ENCODE measurements at regions not wholly inside any gene's neighbourhood (a gene's known extent, or its start where the extent isn't known, plus 50 kb on each side); places are given as distances from the start of the nearest gene placed in this dataset.

GRCh38 chr12:102781117-102781516, 135.9 kb downstream of the PAH start:
- DNase-seq (ENCODE audit: low read depth), result no peak
- no peak overlapping the region for H3K4me3 ChIP-seq (ENCODE audit: low read depth, low read length)
- TF ChIP-seq CTCF (IDR thresholded peaks at IDR 0.05; ENCODE audit: insufficient read depth, low read depth, low read length), result no peak

- no peak overlapping the region for H3K4me3 ChIP-seq (ENCODE audit: low read depth, low read length)
- no peak for TF ChIP-seq CTCF (IDR thresholded peaks at IDR 0.05; ENCODE audit: insufficient read depth, low read depth, low read length)
- DNase-seq (ENCODE audit: low read depth), result no peak
Measured at GRCh38 chr12:102776041-102776440, 141.0 kb downstream of the PAH start.

- no peak overlapping the region for H3K4me3 ChIP-seq (ENCODE audit: low read depth, low read length)
- peak; percentile 87 for TF ChIP-seq CTCF (IDR thresholded peaks at IDR 0.05; ENCODE audit: insufficient read depth, low read depth, low read length)
- DNase-seq (ENCODE audit: low read depth), result peak; percentile 74
Measured at GRCh38 chr12:102769323-102769916, 147.6 kb downstream of the PAH start.

- no peak overlapping the region for H3K4me3 ChIP-seq (ENCODE audit: low read depth, low read length)
- TF ChIP-seq CTCF (IDR thresholded peaks at IDR 0.05; ENCODE audit: insufficient read depth, low read depth, low read length), result no peak
- DNase-seq (ENCODE audit: low read depth), result no peak
Measured at GRCh38 chr12:102766961-102767360, 150.1 kb downstream of the PAH start.

- peak; percentile 12 for DNase-seq (ENCODE audit: low read depth)
- no peak overlapping the region for H3K4me3 ChIP-seq (ENCODE audit: low read depth, low read length)
- TF ChIP-seq CTCF (IDR thresholded peaks at IDR 0.05; ENCODE audit: insufficient read depth, low read depth, low read length), result no peak
Measured at GRCh38 chr12:102765736-102766135, 151.3 kb downstream of the PAH start.

GRCh38 chr12:102763471-102763870, 153.6 kb downstream of the PAH start:
- DNase-seq (ENCODE audit: low read depth), result no peak
- H3K4me3 ChIP-seq (ENCODE audit: low read depth, low read length), result no peak overlapping the region
- no peak for TF ChIP-seq CTCF (IDR thresholded peaks at IDR 0.05; ENCODE audit: insufficient read depth, low read depth, low read length)

- DNase-seq (ENCODE audit: low read depth), result peak; percentile 55
- H3K4me3 ChIP-seq (ENCODE audit: low read depth, low read length), result no peak overlapping the region
- no peak for TF ChIP-seq CTCF (IDR thresholded peaks at IDR 0.05; ENCODE audit: insufficient read depth, low read depth, low read length)
Measured at GRCh38 chr12:102763061-102763460, 154.0 kb downstream of the PAH start.
